Right atrium auricular region (tissue), 2 donors: ENCODE measurements at regions not wholly inside any gene's neighbourhood (a gene's known extent, or its start where the extent isn't known, plus 50 kb on each side); places are given as distances from the start of the nearest gene placed in this dataset.

Experiments used
- DNase-seq: peaks from one replicate; pipeline ENCODE4 v3.0.0-alpha.2; 2019; ENCODE audit warnings: low spot score
- H3K27ac ChIP-seq, 2 donors: fragments of 200-600 bp; sonication (generic); 1 replicate in 1 of 2; 2 replicates in 1 of 2; pipeline ENCODE4 v1.5.1; 2016 to 2019
- H3K27me3 ChIP-seq, 2 donors: fragments of 200-600 bp; sonication (generic); one replicate each; pipeline versions ENCODE4 v1.5.1 to v1.6.0; 2017 to 2019
- H3K36me3 ChIP-seq: fragments of 200-600 bp; sonication (generic); one replicate; pipeline ENCODE4 v1.5.1; 2016
- H3K4me1 ChIP-seq, 2 donors: fragments of 200-600 bp; sonication (generic); one replicate each; pipeline versions ENCODE4 v1.5.1 to v1.6.0; 2017 to 2019
- H3K4me3 ChIP-seq, 2 donors: fragments of 200-600 bp; sonication (generic); 1 replicate in 1 of 2; 2 replicates in 1 of 2; pipeline ENCODE4 v1.5.1; 2017 to 2019; ENCODE audit warnings: mild to moderate bottlenecking in 1 of 2, moderate library complexity in 1 of 2
- H3K9me3 ChIP-seq, 2 donors: fragments of 200-600 bp; sonication (generic); one replicate each; pipeline ENCODE4 v1.5.1; 2019
- CTCF ChIP-seq, 2 donors: fragments of 200-600 bp; sonication (generic); IDR thresholded peaks; one replicate each; pipeline ENCODE4 v1.5.1; 2019; ENCODE audit warnings: antibody characterized with exemption in 2 of 2

GRCh38 chr4:165678236-165678935 is 194.7 kb upstream of the TLL1 start:
- H3K9me3 ChIP-seq = no peaks in the 10 kb centered on the region
- no peak for DNase-seq
- no peak overlapping the region for H3K4me3 ChIP-seq
- H3K36me3 ChIP-seq = no peaks in the 10 kb centered on the region
- H3K27ac ChIP-seq = no peak overlapping the region
- H3K4me1 ChIP-seq = no peaks in the 10 kb centered on the region
- TF ChIP-seq CTCF (IDR thresholded peaks at IDR 0.05) = no peak
- no peaks in the 10 kb centered on the region for H3K27me3 ChIP-seq

- no peaks in the 10 kb centered on the region for H3K4me1 ChIP-seq
- no peaks in the 10 kb centered on the region for H3K27me3 ChIP-seq
- no peak overlapping the region for H3K27ac ChIP-seq
- H3K36me3 ChIP-seq = no peaks in the 10 kb centered on the region
- no peak for DNase-seq
- TF ChIP-seq CTCF (IDR thresholded peaks at IDR 0.05) = no peak
- H3K9me3 ChIP-seq = no peaks in the 10 kb centered on the region
- no peak overlapping the region for H3K4me3 ChIP-seq
Measured at GRCh38 chr4:165678936-165679325, 194.1 kb upstream of the TLL1 start.

- H3K4me3 ChIP-seq = no peak overlapping the region
- TF ChIP-seq CTCF (IDR thresholded peaks at IDR 0.05) = no peak
Measured at GRCh38 chr4:165680821-165681220, 192.2 kb upstream of the TLL1 start.

GRCh38 chr4:165682611-165683010 is 190.4 kb upstream of the TLL1 start:
- no peaks in the 10 kb centered on the region for H3K4me1 ChIP-seq
- H3K4me3 ChIP-seq = no peak overlapping the region
- TF ChIP-seq CTCF (IDR thresholded peaks at IDR 0.05) = no peak
- H3K36me3 ChIP-seq = no peaks in the 10 kb centered on the region
- H3K27me3 ChIP-seq = no peaks in the 10 kb centered on the region
- no peak overlapping the region for H3K27ac ChIP-seq
- no peaks in the 10 kb centered on the region for H3K9me3 ChIP-seq
- DNase-seq = no peak

More at GRCh38 chr4:165680821-165681220, 192.2 kb upstream of the TLL1 start:
- no peak for DNase-seq
- H3K27me3 ChIP-seq = no peaks in the 10 kb centered on the region
- no peak overlapping the region for H3K27ac ChIP-seq
- H3K4me1 ChIP-seq = no peaks in the 10 kb centered on the region
- H3K36me3 ChIP-seq = no peaks in the 10 kb centered on the region
- H3K9me3 ChIP-seq = no peaks in the 10 kb centered on the region

GRCh38 chr4:165684177-165684805 is 188.7 kb upstream of the TLL1 start:
- no peak for TF ChIP-seq CTCF (IDR thresholded peaks at IDR 0.05)
- no peaks in the 10 kb centered on the region for H3K27me3 ChIP-seq
- DNase-seq = no peak
- no peak overlapping the region for H3K27ac ChIP-seq
- H3K4me1 ChIP-seq = no peaks in the 10 kb centered on the region
- no peak overlapping the region for H3K4me3 ChIP-seq
- H3K9me3 ChIP-seq = no peaks in the 10 kb centered on the region
- H3K36me3 ChIP-seq = no peaks in the 10 kb centered on the region
